ENCODE measurements at regions not wholly inside any gene's neighbourhood (a gene's known extent, or its start where the extent isn't known, plus 50 kb on each side); places are given as distances from the start of the nearest gene placed in this dataset.

GRCh38 chr2:125535089-125535488, 1120.9 kb upstream of the GYPC start:
- H2AFZ ChIP-seq (ENCODE audit: insufficient read depth, low read depth, low read length, poor library complexity, severe bottlenecking) = no peak overlapping the region
- H3K36me3 ChIP-seq (replicated peaks in 1 of 2; ENCODE audit: control insufficient read depth in 1 of 2, insufficient read depth in 2 of 2, low read length in 2 of 2) = no peaks in the 10 kb centered on the region
- H3K4me2 ChIP-seq (replicated peaks; ENCODE audit: extremely low read depth, low read length, poor library complexity, severe bottlenecking) = no peak overlapping the region
- WGBS (ENCODE audit: insufficient coverage) = no CpG with 5 or more reads among the region's 1 CpG
- H3K4me1 ChIP-seq (ENCODE audit: control insufficient read depth in 1 of 2, insufficient read depth in 2 of 2, low read length in 2 of 2) = no peaks in the 10 kb centered on the region
- Mint-ChIP-seq H3K27ac (no peak overlapping the region), H3K36me3 (no peaks in the 10 kb centered on the region), H3K4me1 (no peaks in the 10 kb centered on the region), H3K4me3 (no peak overlapping the region), H3K9me3 (peaks cover 0 to 3% (median 2%) of the 10 kb centered on the region in 7 donors), H3K27me3 (ENCODE audit: low read depth in 3 of 3) (peaks cover 0 to 1% (median 0%) of the 10 kb centered on the region in 3 donors)
- H3K9ac ChIP-seq (ENCODE audit: insufficient read depth, low read length, poor library complexity, severe bottlenecking) = no peak overlapping the region
- no peak overlapping the region for H3K4me3 ChIP-seq (replicated peaks in 1 of 3; ENCODE audit: low read depth in 2 of 3, low read length in 3 of 3)
- no peak for DNase-seq
- TF ChIP-seq, protein P1, sequence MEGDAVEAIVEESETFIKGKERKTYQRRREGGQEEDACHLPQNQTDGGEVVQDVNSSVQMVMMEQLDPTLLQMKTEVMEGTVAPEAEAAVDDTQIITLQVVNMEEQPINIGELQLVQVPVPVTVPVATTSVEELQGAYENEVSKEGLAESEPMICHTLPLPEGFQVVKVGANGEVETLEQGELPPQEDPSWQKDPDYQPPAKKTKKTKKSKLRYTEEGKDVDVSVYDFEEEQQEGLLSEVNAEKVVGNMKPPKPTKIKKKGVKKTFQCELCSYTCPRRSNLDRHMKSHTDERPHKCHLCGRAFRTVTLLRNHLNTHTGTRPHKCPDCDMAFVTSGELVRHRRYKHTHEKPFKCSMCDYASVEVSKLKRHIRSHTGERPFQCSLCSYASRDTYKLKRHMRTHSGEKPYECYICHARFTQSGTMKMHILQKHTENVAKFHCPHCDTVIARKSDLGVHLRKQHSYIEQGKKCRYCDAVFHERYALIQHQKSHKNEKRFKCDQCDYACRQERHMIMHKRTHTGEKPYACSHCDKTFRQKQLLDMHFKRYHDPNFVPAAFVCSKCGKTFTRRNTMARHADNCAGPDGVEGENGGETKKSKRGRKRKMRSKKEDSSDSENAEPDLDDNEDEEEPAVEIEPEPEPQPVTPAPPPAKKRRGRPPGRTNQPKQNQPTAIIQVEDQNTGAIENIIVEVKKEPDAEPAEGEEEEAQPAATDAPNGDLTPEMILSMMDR (IDR thresholded peaks at IDR 0.05) = no peak
- no peak overlapping the region for H3K27ac ChIP-seq (ENCODE audit: low read depth in 1 of 2, low read length in 2 of 2)
- no peaks in the 10 kb centered on the region for H4K20me1 ChIP-seq (ENCODE audit: insufficient read depth, low read length)
- no peaks in the 10 kb centered on the region for H3K79me2 ChIP-seq (ENCODE audit: insufficient read depth, low read length)
- intact Hi-C loops (cut with micrococcal nuclease) = no loop called here
- peaks cover 0 to 2% of the 10 kb centered on the region in 2 donors for H3K9me3 ChIP-seq (replicated peaks in 1 of 2; ENCODE audit: control insufficient read depth in 1 of 2, insufficient read depth in 1 of 2, low read length in 2 of 2)
- no peaks in the 10 kb centered on the region for H3K27me3 ChIP-seq (ENCODE audit: control insufficient read depth in 2 of 2, insufficient read depth in 2 of 2, low read length in 2 of 2)

DNA sequence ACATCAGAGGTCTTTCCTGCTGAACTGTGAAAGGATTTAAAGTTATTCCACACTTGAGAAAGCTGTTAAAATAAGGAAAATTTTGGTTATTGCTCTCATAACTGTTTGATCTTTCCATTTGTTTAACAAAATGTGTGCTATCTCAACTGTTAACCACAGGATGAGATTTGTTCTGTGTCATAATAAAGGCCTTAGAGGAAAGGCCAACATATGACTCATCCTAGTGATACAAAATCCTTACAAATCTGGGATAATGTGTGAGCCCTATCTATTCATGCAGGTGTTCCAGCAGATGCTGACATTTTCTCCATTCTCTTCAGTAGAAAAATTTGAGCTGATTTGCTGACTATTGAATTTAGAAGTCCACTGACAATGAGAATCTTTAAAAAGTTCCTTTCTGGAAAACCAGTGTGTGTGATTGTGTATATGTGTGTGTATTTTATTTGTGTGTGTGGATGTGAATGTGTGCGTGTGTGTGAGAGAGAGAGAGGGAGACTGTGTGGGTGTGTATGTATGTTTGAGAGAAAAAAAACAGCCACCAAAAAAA, 1111.9 kb upstream of the GYPC start:
- Mint-ChIP-seq H3K27ac (no peak overlapping the region), H3K36me3 (no peaks in the 10 kb centered on the region), H3K4me1 (no peaks in the 10 kb centered on the region), H3K27me3 (ENCODE audit: low read depth in 3 of 3) (peaks cover 0 to 2% (median 0%) of the 10 kb centered on the region in 3 donors), H3K4me3 (no peak overlapping the region), H3K9me3 (peaks cover 0 to 10% (median 4%) of the 10 kb centered on the region in 7 donors)
- Histone ChIP-seq H2AFZ (ENCODE audit: insufficient read depth, low read depth, low read length, poor library complexity, severe bottlenecking) (no peak overlapping the region), H3K9ac (ENCODE audit: insufficient read depth, low read length, poor library complexity, severe bottlenecking) (no peak overlapping the region), H3K4me3 (replicated peaks in 1 of 3; ENCODE audit: low read depth in 2 of 3, low read length in 3 of 3) (no peak overlapping the region), H3K4me1 (ENCODE audit: control insufficient read depth in 1 of 2, insufficient read depth in 2 of 2, low read length in 2 of 2) (no peaks in the 10 kb centered on the region), H3K9me3 (replicated peaks in 1 of 2; ENCODE audit: control insufficient read depth in 1 of 2, insufficient read depth in 1 of 2, low read length in 2 of 2) (peaks cover 2 to 12% of the 10 kb centered on the region in 2 donors), H3K36me3 (replicated peaks in 1 of 2; ENCODE audit: control insufficient read depth in 1 of 2, insufficient read depth in 2 of 2, low read length in 2 of 2) (no peaks in the 10 kb centered on the region), H3K4me2 (replicated peaks; ENCODE audit: extremely low read depth, low read length, poor library complexity, severe bottlenecking) (no peak overlapping the region), H4K20me1 (ENCODE audit: insufficient read depth, low read length) (no peaks in the 10 kb centered on the region), H3K79me2 (ENCODE audit: insufficient read depth, low read length) (no peaks in the 10 kb centered on the region), H3K27ac (ENCODE audit: low read depth in 1 of 2, low read length in 2 of 2) (no peak overlapping the region), H3K27me3 (ENCODE audit: control insufficient read depth in 2 of 2, insufficient read depth in 2 of 2, low read length in 2 of 2) (no peaks in the 10 kb centered on the region)
- TF ChIP-seq, protein P1 (IDR thresholded peaks at IDR 0.05) = no peak
- WGBS (ENCODE audit: insufficient coverage) = no CpG with 5 or more reads among the region's 1 CpG
- intact Hi-C loops (cut with micrococcal nuclease) = no loop called here
- DNase-seq = no peak
